ENCODE measurements at regions not wholly inside any gene's neighbourhood (a gene's known extent, or its start where the extent isn't known, plus 50 kb on each side); places are given as distances from the start of the nearest gene placed in this dataset.

GRCh38 chr10:128318366-128318765 lies 192.1 kb upstream of the MKI67 start:
- Histone ChIP-seq H3K36me3 (ENCODE audit: control insufficient read depth in 4 of 4, insufficient read depth in 3 of 4, low read depth in 1 of 4, low read length in 3 of 4) (no peaks in the 10 kb centered on the region), H3K9me3 (ENCODE audit: control insufficient read depth in 4 of 4, low read length in 3 of 4) (no peaks in the 10 kb centered on the region), H3K27me3 (ENCODE audit: control insufficient read depth in 4 of 4, insufficient read depth in 4 of 4, low read length in 3 of 4) (peaks cover 0 to 6% (median 0%) of the 10 kb centered on the region in 4 donors), H3K9ac (ENCODE audit: low read depth in 1 of 2, low read length in 2 of 2) (no peak overlapping the region), H3K27ac (ENCODE audit: low read depth in 1 of 2, low read length in 2 of 2) (no peak overlapping the region), H3K4me3 (ENCODE audit: low read depth in 1 of 3, low read length in 3 of 3) (no peak overlapping the region), H3K4me1 (ENCODE audit: control insufficient read depth in 4 of 4, insufficient read depth in 4 of 4, low read length in 3 of 4) (no peaks in the 10 kb centered on the region)
- 82% methylated on average over 10 of the region's 10 CpGs for WGBS
- no peak for DNase-seq (ENCODE audit: low spot score)
- TF ChIP-seq HNF4A (conservative IDR thresholded peaks at IDR 0.05) (no peak), ATF3 (IDR thresholded peaks at IDR 0.05) (no peak), REST (IDR thresholded peaks at IDR 0.05) (no peak), SP1 (IDR thresholded peaks at IDR 0.05) (no peak), EGR1 (IDR thresholded peaks at IDR 0.05; ENCODE audit: low read depth in 2 of 2) (no peak), FOXA2 (IDR thresholded peaks at IDR 0.05) (no peak), JUND (IDR thresholded peaks at IDR 0.05) (no peak), FOXA1 (IDR thresholded peaks at IDR 0.05) (no peak), MAX (IDR thresholded peaks at IDR 0.05) (no peak), NR2F2 (IDR thresholded peaks at IDR 0.05) (no peak), CTCF (IDR thresholded peaks at IDR 0.05; ENCODE audit: low read depth, low read length, missing input control) (no peak), GABPA (IDR thresholded peaks at IDR 0.05 in 1 of 2, conservative IDR thresholded peaks at IDR 0.05 in 1 of 2) (no peak), RXRA (IDR thresholded peaks at IDR 0.05) (no peak), YY1 (IDR thresholded peaks at IDR 0.05) (no peak), HNF4G (IDR thresholded peaks at IDR 0.05) (no peak), TAF1 (conservative IDR thresholded peaks at IDR 0.05) (no peak), RAD21 (IDR thresholded peaks at IDR 0.05) (no peak), ZBTB33 (IDR thresholded peaks at IDR 0.05) (no peak)

Data from liver (tissue), 8 donors.